ENCODE measurements at regions not wholly inside any gene's neighbourhood (a gene's known extent, or its start where the extent isn't known, plus 50 kb on each side); places are given as distances from the start of the nearest gene placed in this dataset.

DNA sequence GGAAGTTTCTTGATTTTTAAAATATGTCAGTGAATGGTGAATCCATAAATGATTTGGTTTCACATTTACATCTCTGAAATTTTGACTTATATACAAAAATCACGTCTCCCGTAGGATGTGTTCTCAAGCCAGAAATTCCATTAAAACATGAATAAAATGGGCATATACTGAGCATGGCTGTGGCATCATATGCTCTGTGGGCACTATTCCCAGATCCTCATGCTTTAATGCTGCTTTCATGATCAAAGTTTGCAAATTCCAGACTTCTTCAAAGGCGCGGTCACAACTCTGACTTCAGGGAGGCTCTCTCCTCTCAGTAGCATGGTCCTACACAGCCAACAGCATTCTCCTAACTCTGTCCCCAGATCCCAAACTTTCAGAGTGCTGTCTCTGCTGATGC, 723.2 kb downstream of the TAF11L14 start:
- intact Hi-C loops (cut with DNase I; ENCODE audit: low total_unique reads): no loop called here
- Histone ChIP-seq H3K9me3 (no peaks in the 10 kb centered on the region), H3K36me3 (no peaks in the 10 kb centered on the region), H3K4me1 (no peaks in the 10 kb centered on the region), H3K27ac (no peak overlapping the region), H3K27me3 (no peaks in the 10 kb centered on the region), H3K4me3 (no peak overlapping the region)
- ATAC-seq: no peak
- TF ChIP-seq, protein P1, sequence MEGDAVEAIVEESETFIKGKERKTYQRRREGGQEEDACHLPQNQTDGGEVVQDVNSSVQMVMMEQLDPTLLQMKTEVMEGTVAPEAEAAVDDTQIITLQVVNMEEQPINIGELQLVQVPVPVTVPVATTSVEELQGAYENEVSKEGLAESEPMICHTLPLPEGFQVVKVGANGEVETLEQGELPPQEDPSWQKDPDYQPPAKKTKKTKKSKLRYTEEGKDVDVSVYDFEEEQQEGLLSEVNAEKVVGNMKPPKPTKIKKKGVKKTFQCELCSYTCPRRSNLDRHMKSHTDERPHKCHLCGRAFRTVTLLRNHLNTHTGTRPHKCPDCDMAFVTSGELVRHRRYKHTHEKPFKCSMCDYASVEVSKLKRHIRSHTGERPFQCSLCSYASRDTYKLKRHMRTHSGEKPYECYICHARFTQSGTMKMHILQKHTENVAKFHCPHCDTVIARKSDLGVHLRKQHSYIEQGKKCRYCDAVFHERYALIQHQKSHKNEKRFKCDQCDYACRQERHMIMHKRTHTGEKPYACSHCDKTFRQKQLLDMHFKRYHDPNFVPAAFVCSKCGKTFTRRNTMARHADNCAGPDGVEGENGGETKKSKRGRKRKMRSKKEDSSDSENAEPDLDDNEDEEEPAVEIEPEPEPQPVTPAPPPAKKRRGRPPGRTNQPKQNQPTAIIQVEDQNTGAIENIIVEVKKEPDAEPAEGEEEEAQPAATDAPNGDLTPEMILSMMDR (IDR thresholded peaks at IDR 0.05 in 4 of 5, conservative IDR thresholded peaks at IDR 0.05 in 1 of 5): no peak
- TF ChIP-seq POLR2A (IDR thresholded peaks at IDR 0.05): no peak
- no peak for DNase-seq
- in situ Hi-C loops (cut with MboI; ENCODE audit: low sequenced_read_pairs in 4 of 4): no loop called here

DNA sequence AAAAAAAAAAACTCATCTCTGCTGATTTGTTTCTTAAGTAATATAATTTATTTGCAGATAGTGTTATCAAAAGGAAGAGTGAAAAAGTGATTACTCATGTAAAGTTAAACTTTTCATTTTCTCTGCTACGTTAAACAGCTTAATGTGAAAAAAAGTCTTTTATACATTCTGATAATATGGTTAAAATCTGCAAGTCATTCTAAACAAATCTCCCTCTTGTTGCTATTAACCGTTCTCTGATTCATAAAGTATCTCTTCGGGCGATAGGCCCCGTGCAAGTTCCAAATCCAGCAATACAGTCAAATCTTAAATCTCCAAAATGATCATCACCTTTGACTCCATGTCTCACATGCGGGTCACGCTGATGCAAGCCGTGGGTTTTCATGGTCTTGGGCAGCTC, 732.0 kb downstream of the TAF11L14 start:
- no peak for TF ChIP-seq POLR2A (IDR thresholded peaks at IDR 0.05)
- TF ChIP-seq, protein P1 (IDR thresholded peaks at IDR 0.05 in 4 of 5, conservative IDR thresholded peaks at IDR 0.05 in 1 of 5): no peak
- no peak overlapping the region for H3K27ac ChIP-seq
- H3K27me3 ChIP-seq: no peaks in the 10 kb centered on the region
- no peaks in the 10 kb centered on the region for H3K36me3 ChIP-seq
- ATAC-seq: no peak
- H3K4me3 ChIP-seq: no peak overlapping the region
- intact Hi-C loops (cut with DNase I; ENCODE audit: low total_unique reads) (no loop called here), in situ Hi-C loops (cut with MboI; ENCODE audit: low sequenced_read_pairs in 4 of 4) (no loop called here)
- no peaks in the 10 kb centered on the region for H3K9me3 ChIP-seq
- H3K4me1 ChIP-seq: no peaks in the 10 kb centered on the region
- no peak for DNase-seq

DNA sequence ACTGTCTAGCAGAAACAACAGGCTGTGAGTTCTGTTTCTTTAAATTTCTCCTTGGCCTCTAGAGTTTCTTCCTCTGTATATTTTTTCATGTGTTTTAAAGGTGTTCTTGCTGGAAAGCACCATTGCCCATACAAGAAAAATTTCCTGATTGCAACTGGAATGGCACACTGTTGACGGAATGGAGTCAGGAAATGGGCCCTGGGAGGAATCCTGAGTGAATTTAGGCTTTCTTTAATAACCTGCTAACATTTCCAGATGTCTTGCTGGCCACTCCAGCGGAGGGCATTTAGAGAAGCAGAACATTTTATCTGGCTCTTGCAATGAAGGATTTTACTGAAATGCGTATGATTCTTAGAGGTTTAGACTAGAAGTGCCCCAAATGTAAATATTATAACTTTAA, 736.3 kb downstream of the TAF11L14 start:
- in situ Hi-C loops (cut with MboI; ENCODE audit: low sequenced_read_pairs in 4 of 4): no loop called here
- DNase-seq: no peak
- Histone ChIP-seq H3K9me3 (no peaks in the 10 kb centered on the region), H3K4me3 (no peak overlapping the region), H3K27me3 (no peaks in the 10 kb centered on the region), H3K4me1 (no peaks in the 10 kb centered on the region), H3K36me3 (no peaks in the 10 kb centered on the region), H3K27ac (no peak overlapping the region)
- no peak for ATAC-seq
- intact Hi-C loops (cut with DNase I; ENCODE audit: low total_unique reads): no loop called here
- TF ChIP-seq, protein P1 (IDR thresholded peaks at IDR 0.05 in 4 of 5, conservative IDR thresholded peaks at IDR 0.05 in 1 of 5): no peak
- TF ChIP-seq POLR2A (IDR thresholded peaks at IDR 0.05): no peak

DNA sequence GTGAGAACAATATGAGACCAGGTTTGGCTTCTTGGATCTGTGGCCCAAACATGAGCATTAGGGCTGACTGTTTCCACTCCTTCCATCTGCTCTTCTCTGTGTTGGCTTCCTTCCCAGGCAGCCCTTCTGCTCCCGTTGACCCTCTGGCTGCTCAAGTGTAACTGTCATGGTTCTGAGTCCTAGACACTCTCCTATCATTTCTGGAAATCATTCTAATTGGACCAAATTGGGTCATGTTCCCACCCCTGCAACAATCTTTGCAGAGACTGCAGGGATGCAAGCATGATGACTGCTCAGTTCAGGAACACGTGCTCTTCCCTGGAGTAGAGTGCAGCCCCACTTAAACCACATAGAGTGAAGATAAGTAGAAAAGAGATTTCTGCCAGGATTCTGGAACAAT, 741.4 kb downstream of the TAF11L14 start:
- TF ChIP-seq POLR2A (IDR thresholded peaks at IDR 0.05): no peak
- TF ChIP-seq, protein P1 (IDR thresholded peaks at IDR 0.05 in 4 of 5, conservative IDR thresholded peaks at IDR 0.05 in 1 of 5): no peak
- DNase-seq: no peak
- no peak for ATAC-seq
- Histone ChIP-seq H3K36me3 (no peaks in the 10 kb centered on the region), H3K27ac (no peak overlapping the region), H3K9me3 (no peaks in the 10 kb centered on the region), H3K27me3 (no peaks in the 10 kb centered on the region), H3K4me1 (no peaks in the 10 kb centered on the region), H3K4me3 (no peak overlapping the region)
- intact Hi-C loops (cut with DNase I; ENCODE audit: low total_unique reads): no loop called here
- in situ Hi-C loops (cut with MboI; ENCODE audit: low sequenced_read_pairs in 4 of 4): no loop called here

GRCh38 chr5:18378066-18378465, 743.8 kb downstream of the TAF11L14 start:
- Histone ChIP-seq H3K27me3 (no peaks in the 10 kb centered on the region), H3K36me3 (no peaks in the 10 kb centered on the region), H3K4me3 (no peak overlapping the region), H3K9me3 (no peaks in the 10 kb centered on the region), H3K4me1 (no peaks in the 10 kb centered on the region), H3K27ac (no peak overlapping the region)
- intact Hi-C loops (cut with DNase I; ENCODE audit: low total_unique reads): no loop called here
- DNase-seq: no peak
- ATAC-seq: no peak
- TF ChIP-seq, protein P1 (IDR thresholded peaks at IDR 0.05 in 4 of 5, conservative IDR thresholded peaks at IDR 0.05 in 1 of 5): no peak
- no peak for TF ChIP-seq POLR2A (IDR thresholded peaks at IDR 0.05)
- in situ Hi-C loops (cut with MboI; ENCODE audit: low sequenced_read_pairs in 4 of 4): no loop called here
